ENCODE measurements at regions not wholly inside any gene's neighbourhood (a gene's known extent, or its start where the extent isn't known, plus 50 kb on each side); places are given as distances from the start of the nearest gene placed in this dataset.

DNA sequence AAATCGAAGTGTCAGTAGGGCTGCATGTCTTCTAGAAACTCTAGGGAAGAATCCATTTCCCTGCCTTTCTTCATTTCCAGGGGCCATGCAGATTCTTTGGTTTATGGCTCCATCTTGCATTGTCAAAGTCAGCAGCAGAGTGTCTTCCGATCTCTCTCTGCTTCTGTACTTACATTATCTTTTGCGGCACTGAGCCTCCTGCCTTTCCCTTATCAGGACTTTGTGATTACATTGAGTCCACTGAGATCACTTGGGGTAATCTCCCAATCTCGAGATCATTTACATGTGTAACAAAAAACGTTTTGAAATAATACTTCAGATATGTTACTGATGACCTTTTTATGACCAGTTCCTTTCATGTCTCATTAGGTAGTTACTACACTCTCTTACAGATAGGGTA, 695.9 kb downstream of the NSUN3 start:
- TF ChIP-seq SP1 (IDR thresholded peaks at IDR 0.05) = no peak
- TF ChIP-seq LEF1 (IDR thresholded peaks at IDR 0.05; ENCODE audit: borderline replicate concordance) = no peak
- no peak for TF ChIP-seq HDGF (IDR thresholded peaks at IDR 0.05; ENCODE audit: borderline replicate concordance)
- no peak for TF ChIP-seq ZNF384 (IDR thresholded peaks at IDR 0.05)
- no peak for TF ChIP-seq FOXK2 (IDR thresholded peaks at IDR 0.05)
- TF ChIP-seq FOXA1 (IDR thresholded peaks at IDR 0.05) = no peak
- TF ChIP-seq ELF4 (IDR thresholded peaks at IDR 0.05) = no peak
- TF ChIP-seq ARNT (IDR thresholded peaks at IDR 0.05) = no peak
- no peak for TF ChIP-seq SUZ12 (IDR thresholded peaks at IDR 0.05)
- no peak for TF ChIP-seq CTBP1 (IDR thresholded peaks at IDR 0.05; ENCODE audit: borderline replicate concordance)
- TF ChIP-seq, protein P1, sequence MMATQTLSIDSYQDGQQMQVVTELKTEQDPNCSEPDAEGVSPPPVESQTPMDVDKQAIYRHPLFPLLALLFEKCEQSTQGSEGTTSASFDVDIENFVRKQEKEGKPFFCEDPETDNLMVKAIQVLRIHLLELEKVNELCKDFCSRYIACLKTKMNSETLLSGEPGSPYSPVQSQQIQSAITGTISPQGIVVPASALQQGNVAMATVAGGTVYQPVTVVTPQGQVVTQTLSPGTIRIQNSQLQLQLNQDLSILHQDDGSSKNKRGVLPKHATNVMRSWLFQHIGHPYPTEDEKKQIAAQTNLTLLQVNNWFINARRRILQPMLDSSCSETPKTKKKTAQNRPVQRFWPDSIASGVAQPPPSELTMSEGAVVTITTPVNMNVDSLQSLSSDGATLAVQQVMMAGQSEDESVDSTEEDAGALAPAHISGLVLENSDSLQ (IDR thresholded peaks at IDR 0.05) = no peak
- no peak for TF ChIP-seq BHLHE40 (IDR thresholded peaks at IDR 0.05; ENCODE audit: borderline replicate concordance)
- TF ChIP-seq L3MBTL2 (conservative IDR thresholded peaks at IDR 0.05) = no peak
- ChIA-PET POLR2A (no interaction called here), CTCF (no interaction called here)
- DNase-seq (ENCODE audit: extremely low spot score) = no peak

DNA sequence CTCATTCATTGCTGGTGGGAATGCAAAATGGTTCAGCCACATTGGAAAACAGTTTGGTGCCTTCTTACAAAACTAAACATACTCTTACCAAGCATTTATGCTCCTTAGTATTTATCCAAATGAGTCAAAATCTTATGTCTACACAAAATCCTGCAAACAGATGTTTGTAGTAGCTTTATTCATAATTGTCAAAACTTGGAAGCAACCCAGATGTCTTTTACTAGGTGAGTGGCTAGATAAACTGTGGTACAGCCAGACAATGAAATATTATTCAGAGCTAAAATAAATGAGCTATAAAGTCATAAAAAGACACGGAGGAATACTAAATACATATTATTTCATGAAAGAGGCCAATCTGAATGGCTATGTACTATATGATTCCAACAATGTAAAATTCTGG, 709.5 kb downstream of the NSUN3 start:
- no peak for TF ChIP-seq FOXM1 (IDR thresholded peaks at IDR 0.05; ENCODE audit: borderline replicate concordance)
- no peak for TF ChIP-seq ARNT (IDR thresholded peaks at IDR 0.05)
- POLR2A ChIA-PET = no interaction called here
- DNase-seq (ENCODE audit: extremely low spot score) = no peak
- CTCF ChIA-PET = no interaction called here

DNA sequence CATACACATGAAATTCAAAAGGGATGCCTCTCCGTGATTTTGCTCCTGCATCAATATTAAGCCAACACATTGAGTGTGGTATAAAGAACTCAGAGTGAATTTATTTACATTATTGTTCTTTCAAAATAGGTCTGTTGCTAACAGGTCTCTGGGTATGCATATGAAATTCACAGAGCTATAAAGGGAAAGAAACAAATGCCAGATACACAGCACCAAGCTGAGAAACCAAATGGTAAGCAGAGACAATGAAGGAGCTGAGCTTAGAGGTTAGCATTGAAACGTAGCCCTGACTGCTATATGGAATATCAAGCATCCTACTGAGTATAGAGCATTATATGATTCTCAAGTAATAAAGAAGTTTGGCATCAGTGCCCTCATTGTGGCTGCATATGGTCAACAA, 712.9 kb downstream of the NSUN3 start:
- no peak for DNase-seq (ENCODE audit: extremely low spot score)
- ChIA-PET CTCF (no interaction called here), POLR2A (no interaction called here)
- TF ChIP-seq LEF1 (IDR thresholded peaks at IDR 0.05; ENCODE audit: borderline replicate concordance) (no peak), HDGF (IDR thresholded peaks at IDR 0.05; ENCODE audit: borderline replicate concordance) (no peak), TARDBP (IDR thresholded peaks at IDR 0.05) (no peak), BHLHE40 (IDR thresholded peaks at IDR 0.05; ENCODE audit: borderline replicate concordance) (no peak), ZNF384 (IDR thresholded peaks at IDR 0.05) (no peak), FOXA1 (IDR thresholded peaks at IDR 0.05) (no peak), CTBP1 (IDR thresholded peaks at IDR 0.05; ENCODE audit: borderline replicate concordance) (no peak), SP1 (IDR thresholded peaks at IDR 0.05) (no peak), L3MBTL2 (conservative IDR thresholded peaks at IDR 0.05) (no peak), ELF4 (IDR thresholded peaks at IDR 0.05) (no peak)
- TF ChIP-seq, protein P1 (IDR thresholded peaks at IDR 0.05) = no peak

DNA sequence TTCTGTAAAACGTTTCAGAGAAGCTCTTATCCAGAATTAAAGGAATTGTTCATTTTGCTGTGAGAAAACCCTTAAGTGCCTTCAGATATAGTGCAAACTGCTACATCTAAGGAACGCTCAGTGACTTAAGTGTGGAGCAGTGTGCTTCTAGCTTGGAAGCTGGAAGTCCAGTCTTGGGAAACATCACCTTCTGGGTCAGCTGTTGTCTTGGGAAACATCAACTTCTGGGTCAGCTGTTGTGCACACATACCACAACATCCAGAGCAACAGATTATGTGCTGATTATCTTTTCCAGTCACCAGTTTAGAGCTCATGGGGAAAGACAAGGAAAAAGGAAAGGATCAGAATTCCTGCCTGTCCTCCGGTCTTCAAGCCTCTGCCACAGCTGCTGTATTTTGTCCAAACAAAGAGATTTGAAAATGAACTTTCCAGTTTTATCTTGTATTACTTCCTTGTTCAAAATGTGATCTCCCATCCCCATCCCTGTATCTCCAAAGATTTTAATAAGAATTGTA, 713.6 kb downstream of the NSUN3 start:
- POLR2A ChIA-PET = no interaction called here
- DNase-seq (ENCODE audit: extremely low spot score) = no peak
- TF ChIP-seq FOXK2 (IDR thresholded peaks at IDR 0.05) = no peak
- no peak for TF ChIP-seq SUZ12 (IDR thresholded peaks at IDR 0.05)
- TF ChIP-seq CTBP1 (IDR thresholded peaks at IDR 0.05; ENCODE audit: borderline replicate concordance) = no peak
- no peak for TF ChIP-seq ARNT (IDR thresholded peaks at IDR 0.05)
- no peak for TF ChIP-seq TARDBP (IDR thresholded peaks at IDR 0.05)
- no peak for TF ChIP-seq L3MBTL2 (conservative IDR thresholded peaks at IDR 0.05)
- TF ChIP-seq LEF1 (IDR thresholded peaks at IDR 0.05; ENCODE audit: borderline replicate concordance) = no peak
- TF ChIP-seq BHLHE40 (IDR thresholded peaks at IDR 0.05; ENCODE audit: borderline replicate concordance) = no peak
- TF ChIP-seq ELF4 (IDR thresholded peaks at IDR 0.05) = no peak
- CTCF ChIA-PET = no interaction called here

DNA sequence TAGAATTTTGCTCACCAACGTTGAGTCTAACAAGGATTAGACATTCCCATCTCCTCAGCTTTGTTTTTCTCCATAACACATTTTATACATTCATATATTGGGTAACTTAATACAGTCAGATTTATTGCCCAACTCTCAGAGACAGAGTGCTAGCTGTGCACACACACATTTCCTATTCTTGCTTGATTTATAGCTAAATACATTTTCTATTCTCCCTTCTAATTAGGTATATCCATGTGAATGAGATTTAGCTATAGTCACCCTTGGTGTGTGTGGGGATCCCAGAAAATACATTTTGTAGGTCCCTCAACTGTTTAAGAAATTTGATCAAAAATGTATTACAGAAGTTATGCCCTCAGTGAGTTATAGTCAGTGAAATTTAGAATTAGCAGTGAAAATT, 715.4 kb downstream of the NSUN3 start:
- POLR2A ChIA-PET = no interaction called here
- no peak for TF ChIP-seq HDGF (IDR thresholded peaks at IDR 0.05; ENCODE audit: borderline replicate concordance)
- no peak for TF ChIP-seq SUZ12 (IDR thresholded peaks at IDR 0.05)
- TF ChIP-seq BHLHE40 (IDR thresholded peaks at IDR 0.05; ENCODE audit: borderline replicate concordance) = no peak
- TF ChIP-seq ARNT (IDR thresholded peaks at IDR 0.05) = no peak
- TF ChIP-seq, protein P1 (IDR thresholded peaks at IDR 0.05) = no peak
- no peak for DNase-seq (ENCODE audit: extremely low spot score)
- CTCF ChIA-PET = no interaction called here

DNA sequence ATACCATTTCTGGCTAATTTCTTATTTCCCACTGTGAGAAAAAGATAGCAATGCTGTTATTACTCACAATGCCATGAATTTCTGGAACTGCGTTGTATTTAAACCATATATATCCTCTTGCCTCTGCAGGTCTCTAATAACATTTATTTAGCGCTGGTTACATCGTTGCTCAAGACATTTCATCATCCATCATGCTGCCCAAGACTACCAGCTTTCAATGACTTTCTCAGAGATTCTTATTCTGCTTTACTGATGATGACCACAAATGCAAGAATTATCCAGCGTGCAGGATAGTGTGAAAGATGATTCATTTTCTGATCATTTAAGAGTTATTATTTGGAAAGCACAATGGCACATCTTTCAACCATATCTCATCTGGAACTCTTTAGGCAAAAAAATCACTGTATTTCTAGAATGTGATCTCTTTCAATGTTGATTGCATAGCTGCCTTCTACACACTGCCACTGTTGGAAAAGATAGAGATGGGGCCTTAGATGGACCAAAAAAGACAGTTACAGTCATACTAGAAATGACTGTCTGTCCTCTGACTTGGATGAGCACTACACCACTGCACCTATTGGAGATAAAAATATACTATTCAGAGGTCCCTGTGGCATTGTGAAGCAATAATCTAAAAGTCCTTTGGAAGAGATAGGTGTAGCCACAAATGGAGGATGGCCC, 716.1 kb downstream of the NSUN3 start:
- CTCF ChIA-PET = no interaction called here
- no peak for TF ChIP-seq FOXA1 (IDR thresholded peaks at IDR 0.05)
- TF ChIP-seq FOXM1 (IDR thresholded peaks at IDR 0.05; ENCODE audit: borderline replicate concordance) = no peak
- no peak for TF ChIP-seq BHLHE40 (IDR thresholded peaks at IDR 0.05; ENCODE audit: borderline replicate concordance)
- TF ChIP-seq NFRKB (IDR thresholded peaks at IDR 0.05) = no peak
- no peak for TF ChIP-seq L3MBTL2 (conservative IDR thresholded peaks at IDR 0.05)
- TF ChIP-seq, protein P1 (IDR thresholded peaks at IDR 0.05) = no peak
- no peak for TF ChIP-seq ZNF384 (IDR thresholded peaks at IDR 0.05)
- TF ChIP-seq FOXK2 (IDR thresholded peaks at IDR 0.05) = no peak
- no peak for TF ChIP-seq TARDBP (IDR thresholded peaks at IDR 0.05)
- no peak for TF ChIP-seq CTBP1 (IDR thresholded peaks at IDR 0.05; ENCODE audit: borderline replicate concordance)

More for the DNA sequence above, 716.1 kb downstream of the NSUN3 start:
- POLR2A ChIA-PET = no interaction called here
- no peak for DNase-seq (ENCODE audit: extremely low spot score)
